NAMALWA (cell line): ENCODE measurements at regions not wholly inside any gene's neighbourhood (a gene's known extent, or its start where the extent isn't known, plus 50 kb on each side); places are given as distances from the start of the nearest gene placed in this dataset.
"Not testable (repeated sequence)": the region's sequence is repeated elsewhere in the genome, so short reads cannot be mapped to it uniquely, and the experiment has no call there.

ENCODE experiments used
- DNase-seq: peaks from one replicate; pipeline ENCODE4 v3.0.0-alpha.2; 2015; ENCODE audit warnings: low spot score

DNA sequence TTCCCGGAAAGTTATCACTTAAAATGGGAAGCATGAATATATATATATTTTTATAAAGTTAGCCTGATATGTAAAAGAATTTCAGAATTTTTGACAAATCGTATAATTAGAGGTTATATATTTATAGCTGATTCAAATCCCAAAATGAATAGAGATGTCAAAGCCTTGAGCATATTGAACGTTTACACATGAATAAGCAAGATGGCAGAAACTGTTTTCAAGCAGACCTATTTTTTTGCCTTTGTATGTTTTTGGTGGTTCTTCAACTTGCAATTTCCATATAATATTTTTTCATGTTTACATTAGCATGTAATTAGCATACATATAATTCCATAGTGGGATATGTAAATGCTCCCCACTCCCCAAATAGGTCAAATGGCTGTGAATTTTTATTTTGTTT, 189.9 kb downstream of the PRL start:
- no peak for DNase-seq

- no peak for DNase-seq
Measured at GRCh38 chr6:22108199-22108598, 188.6 kb downstream of the PRL start.

- no peak for DNase-seq
Measured at GRCh38 chr6:22110061-22110460, 186.8 kb downstream of the PRL start.

- DNase-seq: no peak
Measured at GRCh38 chr6:22112461-22112860, 184.4 kb downstream of the PRL start.

GRCh38 chr6:22113026-22113766, 183.6 kb downstream of the PRL start:
- no peak for DNase-seq

- DNase-seq: no peak
Measured at GRCh38 chr6:22115559-22115958, 181.3 kb downstream of the PRL start.

GRCh38 chr6:22117631-22118030, 179.2 kb downstream of the PRL start:
- DNase-seq: no peak

DNA sequence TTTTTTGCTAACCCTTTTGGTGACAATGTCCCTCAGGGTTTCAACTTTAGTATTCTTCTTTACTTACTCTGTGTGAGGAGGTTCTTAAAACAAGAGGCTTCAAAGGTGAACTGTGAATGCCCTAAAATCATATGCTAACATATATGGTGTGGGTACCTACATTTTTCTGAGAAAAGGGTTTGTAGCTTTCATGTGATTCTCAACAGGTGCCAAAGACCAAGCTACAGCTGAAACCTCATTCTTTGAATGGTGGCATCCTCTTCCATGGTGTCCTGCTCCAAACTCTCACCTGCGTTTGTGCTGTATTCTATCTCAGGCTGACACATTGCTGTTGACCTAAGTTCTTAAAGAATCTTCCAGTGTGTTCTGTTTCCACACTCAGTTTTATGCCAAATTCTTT, 177.3 kb downstream of the PRL start:
- DNase-seq: no peak

GRCh38 chr6:22124756-22125155, 172.1 kb downstream of the PRL start:
- no peak for DNase-seq

- DNase-seq: no peak
Measured at GRCh38 chr6:22126910-22127309, 169.9 kb downstream of the PRL start.

- DNase-seq: no peak
Measured at GRCh38 chr6:22129751-22130150, 167.1 kb downstream of the PRL start.

DNA sequence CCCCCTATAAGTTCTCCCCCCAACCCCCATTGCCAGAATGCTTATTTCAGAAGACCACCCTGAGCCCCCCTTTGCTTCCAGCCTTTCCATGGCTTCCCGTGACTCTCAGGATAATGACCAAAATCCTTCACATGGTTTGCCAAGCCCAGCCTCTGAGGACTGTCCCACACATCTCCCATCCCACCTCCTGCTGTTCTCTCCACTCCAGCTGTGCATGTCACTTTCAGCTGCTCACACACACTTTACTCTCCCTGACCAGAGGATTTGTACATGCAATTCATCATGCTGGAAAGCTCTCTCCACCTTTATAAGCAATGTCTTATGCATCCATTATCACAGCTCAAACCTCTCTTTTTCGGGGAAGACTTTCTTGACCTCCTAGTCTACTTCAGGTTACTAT, 164.2 kb downstream of the PRL start:
- no peak for DNase-seq

DNA sequence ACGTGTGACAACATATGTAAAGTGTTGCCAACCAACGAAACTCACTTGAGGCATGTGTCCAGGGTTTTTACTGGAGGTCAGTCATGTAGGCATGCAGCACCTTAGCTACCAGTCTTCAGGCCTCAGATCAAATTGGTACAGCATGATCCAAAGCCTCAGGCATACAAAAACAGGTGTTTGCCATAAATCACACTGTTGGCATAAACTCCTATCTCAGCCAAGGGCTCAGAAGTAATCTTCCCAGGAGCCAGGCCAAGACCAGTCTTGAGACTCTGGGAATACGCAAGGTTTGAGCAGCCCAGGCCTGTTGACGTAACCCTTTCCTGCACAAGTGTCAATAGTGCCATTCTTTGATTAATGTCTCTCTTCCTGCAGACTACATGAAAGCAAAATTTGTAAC, 163.5 kb downstream of the PRL start:
- no peak for DNase-seq

DNA sequence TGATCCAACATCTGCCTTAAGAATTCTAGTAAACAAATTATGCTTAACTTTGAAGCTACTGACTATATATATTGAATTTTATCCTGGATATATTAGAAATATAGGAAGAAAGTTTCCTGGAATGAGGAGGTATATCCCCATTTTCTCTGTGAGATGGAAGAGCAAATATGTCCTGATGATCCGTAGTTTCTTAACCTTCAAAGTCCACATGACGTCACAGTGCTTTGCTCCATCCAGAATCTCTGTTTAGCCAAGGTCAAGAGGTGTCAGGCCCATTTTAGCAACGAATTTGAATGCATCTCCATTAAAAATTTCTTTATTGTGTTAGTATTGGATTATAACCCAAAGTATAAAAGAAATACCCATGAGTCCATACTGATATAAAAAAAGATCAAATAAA, 162.5 kb downstream of the PRL start:
- DNase-seq: no peak

GRCh38 chr6:22135395-22135794, 161.4 kb downstream of the PRL start:
- no peak for DNase-seq

GRCh38 chr6:22140736-22141135, 156.1 kb downstream of the PRL start:
- not testable (repeated sequence) for DNase-seq

DNA sequence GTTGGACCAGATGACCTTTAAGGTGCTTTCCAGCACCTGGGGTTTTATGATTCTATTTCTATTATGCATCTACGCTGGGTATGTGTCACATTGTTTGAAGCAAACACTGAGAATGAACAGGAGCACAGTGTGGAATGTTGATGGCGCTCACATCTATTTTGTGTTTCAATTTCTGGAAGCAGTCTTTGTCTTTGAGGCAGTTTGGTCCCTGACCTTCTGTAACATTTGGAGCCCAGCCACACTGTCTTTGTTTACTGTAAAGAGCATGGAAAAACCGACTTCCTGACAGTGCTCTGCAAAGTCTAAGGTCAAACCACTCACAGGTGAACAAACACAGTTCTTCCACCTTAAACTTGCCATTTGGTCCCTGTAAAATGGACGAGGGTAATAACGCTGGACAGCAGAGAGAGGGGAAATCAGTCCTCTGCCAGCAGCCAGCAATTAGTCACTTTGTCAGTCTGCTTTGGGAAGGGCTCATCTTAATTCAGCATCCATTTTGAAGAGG, 155.5 kb downstream of the PRL start:
- DNase-seq: no peak

DNA sequence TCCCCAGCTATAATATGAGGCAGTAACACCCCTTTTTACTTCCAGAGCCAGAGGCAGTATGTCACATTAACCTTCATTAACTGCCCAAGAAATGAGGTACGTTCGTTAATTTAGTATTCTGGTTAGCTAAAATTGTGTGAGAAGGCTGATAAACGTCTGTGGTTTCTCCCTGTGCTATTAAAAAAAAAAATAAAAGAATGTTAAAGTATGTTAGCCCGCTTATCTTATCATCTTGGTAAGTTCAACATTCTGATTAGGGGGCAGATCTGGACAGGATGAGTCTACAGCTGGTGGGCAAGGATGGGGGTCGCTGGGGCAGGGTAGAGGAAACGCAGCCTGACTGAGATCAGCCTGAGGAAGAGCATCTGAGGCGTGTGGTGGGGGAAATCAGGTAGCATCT, 154.0 kb downstream of the PRL start:
- DNase-seq: no peak

DNA sequence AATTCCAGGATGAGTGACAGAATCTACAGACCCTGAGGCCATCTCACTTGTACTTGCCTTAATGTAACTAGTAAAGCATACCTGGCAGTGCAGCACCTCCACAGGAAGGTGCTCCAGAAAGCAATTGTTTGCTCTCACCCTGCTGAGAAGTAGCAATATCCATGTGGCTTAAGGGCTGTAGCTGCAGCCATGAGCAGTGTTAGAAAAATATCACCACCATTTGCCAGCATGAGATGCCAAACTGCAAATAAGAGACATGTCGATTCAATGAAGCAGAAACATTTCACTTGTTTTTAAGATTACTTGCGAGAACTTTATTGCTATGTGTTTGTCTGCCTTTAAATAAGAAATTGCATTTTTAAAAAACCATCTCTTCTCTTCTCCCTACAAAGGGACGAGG, 151.5 kb downstream of the PRL start:
- no peak for DNase-seq

DNA sequence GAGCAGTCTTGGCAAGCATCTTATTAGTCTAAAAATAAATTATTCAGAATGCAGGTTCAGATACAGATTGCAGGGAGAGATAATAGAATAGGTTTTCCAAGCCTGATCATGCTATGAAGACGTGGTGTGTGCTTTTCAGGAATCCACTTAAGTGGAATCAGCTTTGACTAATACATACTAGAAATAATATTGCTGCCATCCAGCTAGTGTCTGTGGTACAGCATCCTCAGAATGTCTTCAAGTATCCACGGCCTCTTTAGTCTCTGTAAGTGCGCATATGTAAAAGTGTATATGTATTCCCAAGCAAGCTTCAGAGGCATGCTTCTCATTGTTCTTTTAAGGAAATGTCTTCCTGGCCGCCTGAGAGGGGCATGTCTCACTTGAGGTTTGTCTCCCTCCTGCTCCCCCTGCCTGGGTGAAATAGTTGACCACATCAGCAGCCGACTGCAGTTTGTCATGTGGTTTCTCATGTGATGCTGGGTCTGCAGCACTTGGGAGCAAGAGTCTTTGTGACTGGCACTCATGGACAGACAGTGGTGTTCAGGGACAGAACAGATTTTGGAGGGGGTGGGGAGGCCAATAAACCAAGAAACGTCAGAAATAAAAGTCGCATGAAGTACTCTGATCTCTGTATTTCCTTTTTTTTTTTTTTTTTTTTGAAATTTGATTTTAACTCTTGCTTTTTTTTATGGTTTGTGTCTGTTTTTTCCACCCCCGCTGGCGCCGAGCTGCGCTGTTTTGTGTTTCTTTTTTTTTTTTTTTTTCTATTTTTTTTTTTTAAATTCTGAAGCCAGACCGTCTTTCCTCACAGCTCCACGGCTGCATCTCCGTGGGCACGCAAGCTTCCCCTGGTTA, 150.8 kb downstream of the PRL start:
- DNase-seq: no peak

DNA sequence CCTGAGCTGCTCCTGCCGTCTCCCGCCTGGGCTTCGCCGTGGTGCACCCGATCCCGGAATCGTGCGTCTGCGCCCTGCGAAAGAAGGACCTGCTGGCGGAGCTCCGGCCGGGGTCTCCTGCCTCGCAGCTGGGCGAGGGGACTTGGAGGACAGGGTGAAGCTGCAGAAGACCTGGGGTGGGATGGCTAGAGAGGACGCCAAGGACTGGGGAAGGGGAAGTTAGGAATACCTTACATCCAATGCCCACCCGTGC, 150.2 kb downstream of the PRL start:
- DNase-seq: no peak

- DNase-seq: no peak
Measured at GRCh38 chr6:22146931-22147701, 149.7 kb downstream of the PRL start.
